ENCODE measurements at regions not wholly inside any gene's neighbourhood (a gene's known extent, or its start where the extent isn't known, plus 50 kb on each side); places are given as distances from the start of the nearest gene placed in this dataset.

DNA sequence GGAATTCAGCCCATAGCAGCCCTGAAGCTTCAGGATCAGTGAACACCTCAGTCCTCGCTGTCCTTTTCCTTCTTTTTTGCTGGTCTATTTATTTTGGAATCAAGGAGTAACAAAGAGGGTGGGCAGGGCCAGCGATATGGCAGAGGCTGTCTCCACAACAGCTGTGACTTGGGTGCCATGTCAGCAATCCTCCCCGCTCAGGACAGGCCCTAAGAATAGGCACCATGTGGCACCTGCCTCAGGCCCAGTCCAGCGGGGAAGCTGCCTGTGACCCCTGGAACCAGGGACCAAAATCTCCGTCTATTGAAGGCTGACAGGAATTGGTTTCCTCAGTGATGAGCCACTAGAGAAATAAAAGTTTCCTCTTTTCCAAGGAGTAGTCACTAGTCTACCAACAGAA is 58.6 kb upstream of the TNR start (continued):
- no peak for TF ChIP-seq ZNF274 (IDR thresholded peaks at IDR 0.05; ENCODE audit: low read depth, low read length)
- TF ChIP-seq YY1 (IDR thresholded peaks at IDR 0.05; ENCODE audit: extremely low read depth, insufficient replicate concordance, low read depth, low read length), result no peak
- no peak for TF ChIP-seq POLR2A (IDR thresholded peaks at IDR 0.05; ENCODE audit: borderline replicate concordance, extremely low read depth, insufficient read depth, insufficient read length)
- TF ChIP-seq, protein P1, sequence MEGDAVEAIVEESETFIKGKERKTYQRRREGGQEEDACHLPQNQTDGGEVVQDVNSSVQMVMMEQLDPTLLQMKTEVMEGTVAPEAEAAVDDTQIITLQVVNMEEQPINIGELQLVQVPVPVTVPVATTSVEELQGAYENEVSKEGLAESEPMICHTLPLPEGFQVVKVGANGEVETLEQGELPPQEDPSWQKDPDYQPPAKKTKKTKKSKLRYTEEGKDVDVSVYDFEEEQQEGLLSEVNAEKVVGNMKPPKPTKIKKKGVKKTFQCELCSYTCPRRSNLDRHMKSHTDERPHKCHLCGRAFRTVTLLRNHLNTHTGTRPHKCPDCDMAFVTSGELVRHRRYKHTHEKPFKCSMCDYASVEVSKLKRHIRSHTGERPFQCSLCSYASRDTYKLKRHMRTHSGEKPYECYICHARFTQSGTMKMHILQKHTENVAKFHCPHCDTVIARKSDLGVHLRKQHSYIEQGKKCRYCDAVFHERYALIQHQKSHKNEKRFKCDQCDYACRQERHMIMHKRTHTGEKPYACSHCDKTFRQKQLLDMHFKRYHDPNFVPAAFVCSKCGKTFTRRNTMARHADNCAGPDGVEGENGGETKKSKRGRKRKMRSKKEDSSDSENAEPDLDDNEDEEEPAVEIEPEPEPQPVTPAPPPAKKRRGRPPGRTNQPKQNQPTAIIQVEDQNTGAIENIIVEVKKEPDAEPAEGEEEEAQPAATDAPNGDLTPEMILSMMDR (IDR thresholded peaks at IDR 0.05 in 2 of 3, conservative IDR thresholded peaks at IDR 0.05 in 1 of 3; ENCODE audit: borderline replicate concordance in 1 of 3, insufficient read depth in 1 of 3, low read depth in 2 of 3, low read length in 2 of 3), result no peak

DNA sequence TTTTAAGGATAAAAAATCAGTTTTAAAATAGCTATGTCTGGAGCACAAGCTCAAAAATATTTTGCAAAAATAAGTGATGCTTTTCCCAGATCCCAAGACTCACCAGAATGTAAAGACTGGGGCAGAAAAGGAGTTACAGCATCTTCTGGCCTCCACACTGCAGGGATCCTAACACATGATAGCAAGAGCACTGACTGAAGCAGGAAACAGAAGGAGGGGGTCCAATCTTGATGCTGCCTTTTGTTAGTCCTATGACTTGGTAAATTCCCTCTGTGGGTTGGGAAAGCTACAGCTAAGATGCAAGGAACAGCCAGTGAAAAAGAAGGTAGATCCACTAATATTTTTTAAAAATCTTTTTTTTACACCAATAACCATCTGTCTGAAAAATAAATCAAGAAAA is 54.2 kb upstream of the TNR start:
- BruUV-seq (replicated peaks), result no TSS peak

DNA sequence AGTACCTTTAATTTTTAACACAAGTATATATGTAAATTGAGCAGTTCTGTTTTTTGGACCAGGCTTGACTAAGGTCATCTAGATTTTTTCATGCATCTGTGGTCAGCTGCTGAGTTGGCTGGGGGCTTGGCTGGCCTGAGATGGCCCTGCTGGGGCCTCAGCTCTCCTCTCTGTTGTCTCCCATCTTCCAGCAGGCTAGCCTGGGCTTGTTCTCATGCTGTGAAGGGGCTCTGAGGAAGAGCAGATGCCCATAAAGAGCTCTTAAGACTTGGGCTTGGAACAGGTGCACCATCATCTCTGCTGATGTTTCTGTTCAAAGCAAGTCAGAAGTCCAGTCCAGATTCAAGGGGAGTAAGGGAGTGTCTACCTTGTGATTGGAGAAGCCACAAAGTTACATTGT is 51.2 kb upstream of the TNR start:
- no peak for DNase-seq (ENCODE audit: low read depth, low spot score)
- no peak for ATAC-seq
- Histone ChIP-seq H4K20me1 (ENCODE audit: insufficient read depth) (no peaks in the 10 kb centered on the region), H3K9ac (ENCODE audit: low read length) (no peak overlapping the region), H3K9me3 (ENCODE audit: control insufficient read depth in 1 of 2, insufficient read depth in 1 of 2, low read depth in 1 of 2, low read length in 2 of 2) (no peaks in the 10 kb centered on the region), H3K4me2 (ENCODE audit: low read length) (no peak overlapping the region), H3K9me2 (ENCODE audit: insufficient read depth) (no peaks in the 10 kb centered on the region), H3K27ac (ENCODE audit: low read depth, low read length) (no peak overlapping the region), H3K79me2 (ENCODE audit: insufficient read depth, low read length) (no peaks in the 10 kb centered on the region), H3K4me3 (replicated peaks in 1 of 2; ENCODE audit: low read depth in 1 of 2, low read length in 2 of 2) (no peak overlapping the region), H2AFZ (ENCODE audit: low read depth, low read length, poor library complexity, severe bottlenecking) (no peak overlapping the region), H3K4me1 (ENCODE audit: control insufficient read depth in 1 of 2, insufficient read depth in 2 of 2, low read length in 2 of 2) (no peaks in the 10 kb centered on the region), H3K36me3 (ENCODE audit: control insufficient read depth in 1 of 2, insufficient read depth in 2 of 2, low read length in 2 of 2) (no peaks in the 10 kb centered on the region), H3K27me3 (ENCODE audit: insufficient read depth, low read length) (peaks cover 67% of the 10 kb centered on the region)
- intact Hi-C loops (cut with micrococcal nuclease), result no loop called here
- ChIA-PET RAD21 (ENCODE audit: low non-redundant PET in 1 of 2, low total read pairs in 2 of 2, uncharacterized antibody in 2 of 2, unreplicated experiment in 2 of 2) (no interaction called here), CTCF (no interaction called here), POLR2A (no interaction called here)
- TF ChIP-seq, protein P2, sequence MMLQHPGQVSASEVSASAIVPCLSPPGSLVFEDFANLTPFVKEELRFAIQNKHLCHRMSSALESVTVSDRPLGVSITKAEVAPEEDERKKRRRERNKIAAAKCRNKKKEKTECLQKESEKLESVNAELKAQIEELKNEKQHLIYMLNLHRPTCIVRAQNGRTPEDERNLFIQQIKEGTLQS (IDR thresholded peaks at IDR 0.05), result no peak
- TF ChIP-seq SRF (IDR thresholded peaks at IDR 0.05; ENCODE audit: low read depth) (no peak), EGR1 (IDR thresholded peaks at IDR 0.05; ENCODE audit: low read depth) (no peak)
- no TSS peak for BruUV-seq (replicated peaks)

More for the DNA sequence above, 54.2 kb upstream of the TNR start:
- no peaks in the 10 kb centered on the region for H3K36me3 ChIP-seq (ENCODE audit: control insufficient read depth in 1 of 2, insufficient read depth in 2 of 2, low read length in 2 of 2)
- no peak overlapping the region for H3K4me3 ChIP-seq (replicated peaks in 1 of 2; ENCODE audit: low read depth in 1 of 2, low read length in 2 of 2)
- no peak overlapping the region for H3K27ac ChIP-seq (ENCODE audit: low read depth, low read length)
- RAD21 ChIA-PET (ENCODE audit: low non-redundant PET in 1 of 2, low total read pairs in 2 of 2, uncharacterized antibody in 2 of 2, unreplicated experiment in 2 of 2), result no interaction called here
- H3K79me2 ChIP-seq (ENCODE audit: insufficient read depth, low read length), result no peaks in the 10 kb centered on the region
- no peak for ATAC-seq
- H2AFZ ChIP-seq (ENCODE audit: low read depth, low read length, poor library complexity, severe bottlenecking), result no peak overlapping the region
- CTCF ChIA-PET, result no interaction called here
- H3K9me3 ChIP-seq (ENCODE audit: control insufficient read depth in 1 of 2, insufficient read depth in 1 of 2, low read depth in 1 of 2, low read length in 2 of 2), result no peaks in the 10 kb centered on the region
- TF ChIP-seq YY1 (IDR thresholded peaks at IDR 0.05; ENCODE audit: extremely low read depth, insufficient replicate concordance, low read depth, low read length) (no peak), SP1 (IDR thresholded peaks at IDR 0.05; ENCODE audit: low read depth) (no peak)
- H3K9ac ChIP-seq (ENCODE audit: low read length), result no peak overlapping the region
- no peak overlapping the region for H3K4me2 ChIP-seq (ENCODE audit: low read length)
- intact Hi-C loops (cut with micrococcal nuclease), result no loop called here
- no peaks in the 10 kb centered on the region for H4K20me1 ChIP-seq (ENCODE audit: insufficient read depth)
- no peaks in the 10 kb centered on the region for H3K9me2 ChIP-seq (ENCODE audit: insufficient read depth)
- POLR2A ChIA-PET, result no interaction called here
- H3K4me1 ChIP-seq (ENCODE audit: control insufficient read depth in 1 of 2, insufficient read depth in 2 of 2, low read length in 2 of 2), result no peaks in the 10 kb centered on the region
- H3K27me3 ChIP-seq (ENCODE audit: insufficient read depth, low read length), result peaks cover 56% of the 10 kb centered on the region
- no peak for DNase-seq (ENCODE audit: low read depth, low spot score)
